Loucy (cell line): ENCODE measurements at regions not wholly inside any gene's neighbourhood (a gene's known extent, or its start where the extent isn't known, plus 50 kb on each side); places are given as distances from the start of the nearest gene placed in this dataset.

Source experiments
- H2AFZ ChIP-seq: fragments of 200-600 bp; sonication (generic); 2 replicates; pipeline ENCODE4 v1.6.0; 2016; ENCODE audit warnings: antibody characterized with exemption, mild to moderate bottlenecking, low read length, moderate library complexity
- H3F3A ChIP-seq: fragments of 200-600 bp; 2 replicates; pipeline ENCODE4 v1.6.0; 2016; ENCODE audit warnings: antibody characterized with exemption, low read depth, mild to moderate bottlenecking
- H3K27me3 ChIP-seq: fragments of 200-600 bp; sonication (generic); 2 replicates; pipeline ENCODE4 v1.6.1; 2014; ENCODE audit warnings: low read length, mild to moderate bottlenecking; ENCODE audit not compliant: insufficient read depth, poor library complexity, severe bottlenecking
- H3K36me3 ChIP-seq: fragments of 200-600 bp; sonication (generic); 2 replicates; pipeline ENCODE4 v1.6.1; 2016; ENCODE audit warnings: low read length; ENCODE audit not compliant: insufficient read depth
- H3K4me1 ChIP-seq: fragments of 200-600 bp; sonication (generic); 2 replicates; pipeline ENCODE4 v1.5.1; 2014; ENCODE audit warnings: low read length, mild to moderate bottlenecking; ENCODE audit not compliant: insufficient read depth, poor library complexity, severe bottlenecking
- H3K4me2 ChIP-seq: fragments of 200-600 bp; sonication (generic); 2 replicates; pipeline ENCODE4 v1.6.0; 2014; ENCODE audit warnings: antibody characterized with exemption, low read length, low read depth, mild to moderate bottlenecking; ENCODE audit not compliant: poor library complexity, severe bottlenecking
- H3K4me3 ChIP-seq: fragments of 200-600 bp; sonication (generic); 2 replicates; pipeline ENCODE4 v1.5.1; 2014; ENCODE audit warnings: low read length, mild to moderate bottlenecking, mixed read lengths; ENCODE audit not compliant: poor library complexity, severe bottlenecking
- H3K79me2 ChIP-seq: fragments of 200-600 bp; sonication (generic); 2 replicates; pipeline ENCODE4 v1.6.1; 2014; ENCODE audit warnings: low read length; ENCODE audit not compliant: insufficient read depth
- H3K9ac ChIP-seq: fragments of 200-600 bp; sonication (generic); 2 replicates; pipeline ENCODE4 v1.6.0; 2014; ENCODE audit warnings: mild to moderate bottlenecking, low read depth, low read length, moderate library complexity; ENCODE audit not compliant: poor library complexity, severe bottlenecking
- H3K9me2 ChIP-seq: fragments of 200-600 bp; sonication (generic); replicated peaks from 2 replicates; pipeline ENCODE4 v1.6.1; 2016; ENCODE audit warnings: low read depth, low read length, mixed read lengths
- H3K9me3 ChIP-seq: fragments of 200-600 bp; sonication (generic); 2 replicates; pipeline ENCODE4 v1.6.1; 2014; ENCODE audit warnings: mild to moderate bottlenecking, antibody characterized with exemption, low read length, low read depth; ENCODE audit not compliant: insufficient read depth
- H4K20me1 ChIP-seq: fragments of 200-600 bp; sonication (generic); 2 replicates; pipeline ENCODE4 v1.6.0; 2014; ENCODE audit warnings: antibody characterized with exemption, low read length, mild to moderate bottlenecking; ENCODE audit not compliant: insufficient read depth, poor library complexity, severe bottlenecking
- EZH2phosphoT487 ChIP-seq: fragments of 200-600 bp; IDR thresholded peaks from 2 replicates; pipeline ENCODE4 v1.6.1; 2018; ENCODE audit warnings: antibody characterized with exemption, mild to moderate bottlenecking, moderate library complexity, borderline replicate concordance
- TF ChIP-seq, protein P1 (sequence below): fragments of 200-600 bp; sonication (generic); conservative IDR thresholded peaks from 2 replicates; pipeline ENCODE4 v1.5.1; 2014; ENCODE audit warnings: mild to moderate bottlenecking, antibody characterized with exemption, low read length

- Histone ChIP-seq H3K4me2 (no peak overlapping the region), H3K36me3 (no peaks in the 10 kb centered on the region), H2AFZ (no peak overlapping the region)
These were observed 116.6 kb upstream of the ABCA1 start for GRCh38 chr9:105044518-105044917.

GRCh38 chr9:105046907-105047741 lies 119.2 kb upstream of the ABCA1 start:
- Histone ChIP-seq H3K4me3 (no peak overlapping the region), H3K27me3 (no peaks in the 10 kb centered on the region), H3K79me2 (no peaks in the 10 kb centered on the region), H3K9ac (no peak overlapping the region), H3K4me2 (no peak overlapping the region), H3K9me2 (no peaks in the 10 kb centered on the region), H3K4me1 (peaks cover 2% of the 10 kb centered on the region), H3F3A (no peaks in the 10 kb centered on the region), H3K36me3 (no peaks in the 10 kb centered on the region), H4K20me1 (no peaks in the 10 kb centered on the region), H3K9me3 (no peaks in the 10 kb centered on the region), H2AFZ (no peak overlapping the region)
- TF ChIP-seq EZH2phosphoT487, result no peak
- TF ChIP-seq, protein P1, sequence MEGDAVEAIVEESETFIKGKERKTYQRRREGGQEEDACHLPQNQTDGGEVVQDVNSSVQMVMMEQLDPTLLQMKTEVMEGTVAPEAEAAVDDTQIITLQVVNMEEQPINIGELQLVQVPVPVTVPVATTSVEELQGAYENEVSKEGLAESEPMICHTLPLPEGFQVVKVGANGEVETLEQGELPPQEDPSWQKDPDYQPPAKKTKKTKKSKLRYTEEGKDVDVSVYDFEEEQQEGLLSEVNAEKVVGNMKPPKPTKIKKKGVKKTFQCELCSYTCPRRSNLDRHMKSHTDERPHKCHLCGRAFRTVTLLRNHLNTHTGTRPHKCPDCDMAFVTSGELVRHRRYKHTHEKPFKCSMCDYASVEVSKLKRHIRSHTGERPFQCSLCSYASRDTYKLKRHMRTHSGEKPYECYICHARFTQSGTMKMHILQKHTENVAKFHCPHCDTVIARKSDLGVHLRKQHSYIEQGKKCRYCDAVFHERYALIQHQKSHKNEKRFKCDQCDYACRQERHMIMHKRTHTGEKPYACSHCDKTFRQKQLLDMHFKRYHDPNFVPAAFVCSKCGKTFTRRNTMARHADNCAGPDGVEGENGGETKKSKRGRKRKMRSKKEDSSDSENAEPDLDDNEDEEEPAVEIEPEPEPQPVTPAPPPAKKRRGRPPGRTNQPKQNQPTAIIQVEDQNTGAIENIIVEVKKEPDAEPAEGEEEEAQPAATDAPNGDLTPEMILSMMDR, result no peak

More at GRCh38 chr9:105044518-105044917, 116.6 kb upstream of the ABCA1 start:
- Histone ChIP-seq H3K9me2 (no peaks in the 10 kb centered on the region), H4K20me1 (no peaks in the 10 kb centered on the region), H3K4me1 (no peaks in the 10 kb centered on the region), H3K4me3 (no peak overlapping the region), H3K9me3 (no peaks in the 10 kb centered on the region), H3K9ac (no peak overlapping the region), H3F3A (no peaks in the 10 kb centered on the region), H3K79me2 (no peaks in the 10 kb centered on the region), H3K27me3 (no peaks in the 10 kb centered on the region)
- no peak for TF ChIP-seq EZH2phosphoT487
- TF ChIP-seq, protein P1, result no peak

GRCh38 chr9:105047742-105048041 lies 119.7 kb upstream of the ABCA1 start:
- Histone ChIP-seq H3K9me3 (no peaks in the 10 kb centered on the region), H3K4me3 (no peak overlapping the region), H3K4me1 (peaks cover 3% of the 10 kb centered on the region), H2AFZ (no peak overlapping the region), H3K9ac (no peak overlapping the region), H3K27me3 (no peaks in the 10 kb centered on the region), H3K36me3 (no peaks in the 10 kb centered on the region), H3K4me2 (no peak overlapping the region), H3F3A (no peaks in the 10 kb centered on the region), H3K9me2 (no peaks in the 10 kb centered on the region), H4K20me1 (no peaks in the 10 kb centered on the region), H3K79me2 (no peaks in the 10 kb centered on the region)
- TF ChIP-seq, protein P1, result no peak
- TF ChIP-seq EZH2phosphoT487, result no peak
